OCI-M2 (cell line): ENCODE measurements at regions not wholly inside any gene's neighbourhood (a gene's known extent, or its start where the extent isn't known, plus 50 kb on each side); places are given as distances from the start of the nearest gene placed in this dataset.

Experiments used
- DNase-seq: peaks from one replicate; lab custom pipeline; 2025; ENCODE audit not compliant: unreplicated experiment; lab: John Stamatoyannopoulos, UW

- no peak for DNase-seq
Measured at GRCh38 chr13:107003911-107004310, 436.0 kb upstream of the ARGLU1 start.

GRCh38 chr13:106998664-106999063, 430.7 kb upstream of the ARGLU1 start:
- DNase-seq, result no peak

DNA sequence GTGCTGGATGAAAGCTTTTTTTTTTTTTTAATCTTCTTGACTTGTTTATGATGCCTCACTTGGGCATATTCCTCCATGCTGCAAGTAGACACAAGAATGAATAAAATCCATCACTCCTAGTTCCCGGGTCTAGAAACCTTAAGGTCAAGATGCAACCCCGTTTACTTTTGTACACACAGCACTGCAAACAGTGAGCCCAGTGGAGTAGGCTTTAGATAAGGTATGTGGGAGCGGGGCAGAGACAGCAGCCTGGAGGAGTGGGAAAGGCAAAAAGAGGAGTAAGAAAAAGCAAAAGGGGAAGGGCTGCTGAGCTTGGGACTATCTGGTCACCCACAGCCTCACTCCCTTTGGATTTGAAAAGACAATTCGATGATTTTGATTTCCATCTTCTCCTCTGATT, 429.8 kb upstream of the ARGLU1 start:
- no peak for DNase-seq

GRCh38 chr13:106996867-106997618, 429.1 kb upstream of the ARGLU1 start:
- DNase-seq, result no peak

GRCh38 chr13:106990594-106990993, 422.7 kb upstream of the ARGLU1 start:
- DNase-seq, result no peak

DNA sequence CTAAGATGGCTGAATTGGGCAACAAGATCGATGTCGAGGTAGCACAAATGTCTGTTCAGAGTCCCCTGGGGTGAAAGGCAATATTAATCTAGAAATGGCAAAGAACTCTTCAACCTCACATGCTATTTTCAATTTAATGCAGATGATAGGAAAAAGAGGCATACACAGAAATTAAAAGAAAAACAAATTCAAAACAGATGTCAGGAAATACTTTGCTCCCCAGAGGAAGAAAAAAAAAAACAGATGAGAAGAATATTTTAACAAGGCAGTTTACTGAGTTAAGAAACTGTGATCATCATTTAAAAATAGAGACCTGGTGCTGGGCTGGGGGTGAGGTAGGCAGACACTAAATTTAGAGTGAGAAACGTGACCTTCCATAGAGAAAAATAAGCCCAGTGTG, 421.9 kb upstream of the ARGLU1 start:
- DNase-seq, result no peak

GRCh38 chr13:106987427-106987785, 419.5 kb upstream of the ARGLU1 start:
- DNase-seq, result no peak

DNA sequence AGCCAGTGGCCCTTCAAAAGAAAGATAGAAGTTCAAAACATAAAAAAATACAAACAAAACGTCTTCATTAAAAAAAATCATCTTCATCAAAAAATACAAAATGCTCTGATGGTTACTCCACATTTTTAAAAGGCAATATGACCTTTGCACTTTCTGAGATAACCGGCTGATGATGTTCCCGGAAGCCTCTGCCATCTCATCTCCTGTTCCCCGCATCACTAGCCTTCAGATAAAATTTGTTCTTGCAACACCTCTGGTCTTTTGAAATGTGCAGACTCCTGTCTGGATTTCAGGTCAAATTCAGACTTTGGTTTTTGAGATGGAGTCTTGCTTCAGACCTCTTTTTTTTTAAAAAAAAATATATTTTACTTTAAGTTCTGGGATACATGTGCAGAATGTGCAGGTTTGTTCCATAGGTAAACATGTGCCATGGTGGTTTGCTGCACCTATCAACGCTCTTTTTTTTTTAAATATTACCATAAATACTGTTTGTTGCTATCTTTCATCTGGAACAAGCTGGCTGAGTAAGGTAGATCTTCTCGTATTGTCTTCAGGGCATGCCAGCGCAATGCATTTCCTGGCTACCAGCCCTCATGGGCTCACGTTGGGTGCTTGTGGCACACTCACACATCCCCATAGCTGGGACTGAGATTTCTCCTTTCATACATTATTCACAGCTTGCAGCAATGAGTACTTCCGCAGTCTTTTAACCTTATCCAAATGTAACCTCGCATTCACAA, 418.9 kb upstream of the ARGLU1 start:
- DNase-seq, result no peak

DNA sequence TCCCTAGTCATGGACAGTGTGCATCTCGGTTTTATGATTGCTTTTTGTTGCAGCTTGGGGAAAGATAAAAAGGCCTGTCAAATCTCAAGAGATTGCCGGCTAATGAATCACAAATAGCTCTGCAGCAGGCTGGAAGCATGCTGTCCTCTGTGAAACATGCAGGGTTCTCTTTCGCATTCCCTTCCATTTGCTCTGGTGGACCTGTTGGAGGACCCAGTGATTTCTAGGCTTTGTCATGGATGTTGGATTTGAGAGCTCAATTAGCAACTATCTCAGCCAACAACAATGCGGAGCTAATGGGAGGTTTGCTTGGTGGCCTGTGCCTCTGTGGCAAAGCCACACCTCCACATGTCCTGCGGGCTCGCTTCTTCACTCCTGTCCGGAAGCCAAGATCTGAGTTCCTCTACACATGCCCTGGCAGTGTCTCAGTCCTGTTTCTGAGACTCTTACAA, 418.1 kb upstream of the ARGLU1 start:
- DNase-seq, result no peak

- DNase-seq, result no peak
Measured at GRCh38 chr13:106985481-106985880, 417.5 kb upstream of the ARGLU1 start.

GRCh38 chr13:106981051-106981450, 413.1 kb upstream of the ARGLU1 start:
- DNase-seq, result no peak

DNA sequence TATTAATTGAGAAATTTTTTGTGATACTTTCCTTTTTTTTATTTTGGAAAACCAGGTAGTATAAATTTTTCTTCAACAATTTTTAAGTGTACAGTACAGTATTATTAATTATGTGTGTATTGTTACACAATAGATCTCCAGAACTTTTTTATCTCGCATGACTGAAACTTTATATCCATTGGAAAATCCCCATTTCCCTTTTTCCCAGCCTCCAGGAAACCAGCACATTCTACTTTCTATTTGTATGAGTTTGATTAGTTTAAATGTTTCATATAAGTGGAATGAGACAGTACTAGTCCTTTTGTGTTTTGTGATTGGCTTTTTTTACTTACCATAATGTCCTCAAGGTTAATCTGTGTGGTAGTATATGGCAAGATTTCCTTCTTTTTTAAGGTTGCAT, 399.5 kb upstream of the ARGLU1 start:
- no peak for DNase-seq

GRCh38 chr13:106963151-106963550, 395.2 kb upstream of the ARGLU1 start:
- no peak for DNase-seq

DNA sequence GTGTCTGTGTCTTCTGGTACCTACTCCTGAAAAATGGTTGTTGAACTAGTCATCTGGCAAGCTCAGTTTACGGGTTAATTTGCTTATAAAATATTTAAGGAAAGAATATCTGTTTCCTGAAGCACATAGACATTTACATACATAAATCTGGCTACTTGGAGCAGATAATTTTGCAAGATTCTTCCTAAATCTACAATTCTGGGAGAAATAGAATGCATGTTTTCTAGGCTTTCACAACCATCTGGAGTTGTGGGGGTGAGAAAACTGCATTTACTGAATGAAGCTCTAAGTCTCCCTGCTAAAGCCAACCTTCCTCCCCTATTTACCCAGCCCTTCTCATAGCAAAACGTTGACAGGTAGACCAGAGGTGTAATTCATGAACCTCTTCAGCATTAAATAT, 393.7 kb upstream of the ARGLU1 start:
- DNase-seq, result no peak

- no peak for DNase-seq
Measured at GRCh38 chr13:106961216-106961615, 393.3 kb upstream of the ARGLU1 start.

DNA sequence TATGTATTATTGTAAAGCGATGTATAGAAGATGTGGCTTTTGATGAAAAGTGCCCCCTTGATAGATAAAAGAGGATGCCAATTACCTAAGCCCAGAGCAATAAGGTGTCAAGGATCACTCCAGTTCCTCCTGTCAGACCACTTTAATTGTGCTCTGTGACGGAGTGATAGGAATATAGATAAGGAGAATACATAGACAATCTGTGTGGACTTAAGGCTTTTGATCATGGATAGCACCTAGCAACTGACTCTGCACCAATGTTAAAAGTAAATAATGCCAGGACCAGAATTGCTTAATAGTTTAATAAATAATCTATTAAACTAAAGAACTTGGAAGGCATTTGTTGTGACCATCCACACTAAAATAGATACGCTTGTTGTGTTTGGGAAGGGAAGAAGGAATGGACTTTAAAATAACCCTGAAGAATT, 390.7 kb upstream of the ARGLU1 start:
- DNase-seq, result no peak

DNA sequence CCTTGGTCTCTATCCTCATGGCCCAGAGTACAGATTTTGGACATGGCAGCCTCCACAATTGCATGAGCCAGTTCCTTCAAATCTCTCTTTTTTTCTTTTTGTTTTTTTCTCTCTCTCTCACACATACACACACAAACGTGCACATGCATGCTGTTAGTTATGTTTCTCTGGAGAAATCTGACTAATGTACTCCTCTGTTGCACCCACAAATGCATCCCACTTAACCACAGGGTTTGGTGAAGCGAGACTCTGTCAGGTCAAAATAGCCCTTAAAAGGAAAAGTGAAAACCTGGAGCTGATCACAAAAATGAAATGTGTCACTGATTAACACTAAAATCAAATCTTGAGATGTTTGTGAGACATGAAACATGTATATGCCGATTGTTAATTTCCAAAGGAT, 374.6 kb upstream of the ARGLU1 start:
- DNase-seq, result no peak

DNA sequence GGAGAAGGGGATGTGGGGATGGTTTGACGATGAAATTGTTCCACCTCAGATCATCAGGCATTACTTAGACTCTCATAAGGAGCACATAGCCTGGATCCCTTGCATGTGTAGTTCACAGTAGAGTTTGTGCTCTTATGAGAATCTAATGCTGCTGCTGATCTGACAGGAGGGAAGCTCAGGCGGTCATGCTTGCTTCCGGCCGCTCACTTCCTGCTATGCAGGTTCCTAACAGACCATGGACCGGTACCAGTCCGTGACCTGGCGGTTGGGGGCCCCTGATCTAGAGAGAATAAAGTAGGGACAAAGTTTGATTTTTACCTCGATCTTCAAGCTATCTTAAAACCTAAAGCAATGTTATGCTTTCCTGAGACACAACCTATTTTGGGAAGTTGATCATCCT, 373.8 kb upstream of the ARGLU1 start:
- no peak for DNase-seq

DNA sequence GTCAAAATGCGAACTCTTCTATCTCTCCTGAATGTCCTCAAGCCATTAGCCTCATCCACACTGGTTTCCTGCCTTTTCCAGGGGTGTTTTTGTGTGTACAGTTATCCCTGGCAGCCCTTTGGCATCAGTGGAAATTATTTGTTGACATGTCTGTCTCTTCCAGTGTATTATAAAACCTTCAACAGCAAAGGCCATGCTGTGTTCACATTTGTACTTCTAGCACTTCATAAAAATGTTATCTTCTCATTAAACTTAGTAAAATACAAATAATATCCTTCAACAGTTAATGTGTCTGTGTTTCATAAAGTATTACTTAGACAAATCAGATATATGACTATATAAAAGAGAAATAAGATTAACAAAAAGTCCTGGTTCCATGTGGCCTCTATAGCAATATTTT, 359.5 kb upstream of the ARGLU1 start:
- DNase-seq, result no peak

DNA sequence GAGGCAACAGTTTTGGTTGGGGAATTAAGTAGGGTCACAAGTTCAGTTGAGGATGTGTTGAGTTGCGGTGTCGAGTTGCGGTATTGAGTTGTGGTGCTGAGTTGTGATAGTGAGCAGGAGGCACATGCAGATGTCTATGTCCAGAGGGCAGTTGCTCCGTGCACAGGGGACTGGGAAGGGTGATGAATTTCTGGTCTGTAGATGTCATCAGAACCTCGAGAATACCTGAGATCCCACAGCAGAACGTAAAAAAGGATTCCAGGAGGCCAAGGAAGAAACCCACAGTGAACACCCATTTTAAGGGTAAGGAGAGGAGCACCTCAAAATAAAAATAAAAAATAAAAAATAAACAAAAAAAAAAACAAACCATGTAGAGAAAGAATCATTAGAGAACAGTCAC, 354.4 kb upstream of the ARGLU1 start:
- no peak for DNase-seq

- DNase-seq, result no peak
Measured at GRCh38 chr13:106919638-106920037, 351.7 kb upstream of the ARGLU1 start.

DNA sequence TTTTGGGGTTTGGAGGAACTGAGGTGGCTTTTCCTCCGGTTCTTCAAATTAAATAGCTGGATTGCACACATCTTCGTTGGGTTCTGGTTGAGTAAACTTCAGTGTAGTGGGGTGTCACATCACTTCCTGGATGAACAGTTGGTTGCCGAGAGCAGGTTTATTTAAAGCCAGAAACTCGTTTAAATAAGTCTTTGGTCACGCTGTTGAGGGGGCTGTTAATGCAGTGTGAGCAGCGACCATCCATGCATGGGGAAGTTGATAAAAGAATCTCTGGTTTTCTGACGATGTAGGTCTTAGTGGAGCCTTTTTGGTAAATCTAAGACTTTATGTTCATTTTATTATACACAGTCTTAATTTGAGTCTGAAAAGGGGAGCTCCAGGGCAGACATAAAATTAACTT, 351.2 kb upstream of the ARGLU1 start:
- no peak for DNase-seq

DNA sequence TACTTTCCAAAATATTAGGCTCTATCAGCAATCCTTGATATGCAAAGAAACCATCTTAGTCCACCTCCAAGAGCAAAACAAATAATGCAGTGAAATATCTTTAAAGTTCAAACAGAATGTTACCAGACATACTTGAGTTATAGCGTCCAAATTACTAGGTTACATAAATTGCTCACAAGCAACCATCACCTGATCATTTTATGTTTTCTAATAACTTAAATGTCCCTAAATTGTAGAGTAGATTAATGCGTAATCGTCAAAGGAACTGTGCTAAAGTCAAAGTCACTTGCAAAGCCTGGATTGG, 350.6 kb upstream of the ARGLU1 start:
- no peak for DNase-seq
